GM19328 (cell line): ENCODE measurements at regions not wholly inside any gene's neighbourhood (a gene's known extent, or its start where the extent isn't known, plus 50 kb on each side); places are given as distances from the start of the nearest gene placed in this dataset.

Experiments used
- ATAC-seq: cut with Tn5 transposase; IDR thresholded peaks from one replicate; pipeline ENCODE4 v1.9.1; 2021; ENCODE audit warnings: mild to moderate bottlenecking, moderate library complexity; ENCODE audit not compliant: unreplicated experiment

- ATAC-seq = no peak
These were observed 151.7 kb downstream of the CBLN1 start for GRCh38 chr16:49129935-49130334.

- no peak for ATAC-seq
These were observed 152.9 kb downstream of the CBLN1 start for GRCh38 chr16:49128740-49129139.

GRCh38 chr16:49127103-49127502, 154.5 kb downstream of the CBLN1 start:
- no peak for ATAC-seq

- ATAC-seq = no peak
These were observed 160.0 kb downstream of the CBLN1 start for GRCh38 chr16:49121636-49122035.

GRCh38 chr16:49120631-49121030, 161.0 kb downstream of the CBLN1 start:
- ATAC-seq = no peak

- no peak for ATAC-seq
These were observed 164.8 kb downstream of the CBLN1 start for GRCh38 chr16:49116873-49117272.

GRCh38 chr16:49115956-49116355, 165.7 kb downstream of the CBLN1 start:
- no peak for ATAC-seq

- ATAC-seq = no peak
These were observed 168.9 kb downstream of the CBLN1 start for GRCh38 chr16:49112754-49113153.

GRCh38 chr16:49111351-49111750, 170.3 kb downstream of the CBLN1 start:
- ATAC-seq = no peak

- no peak for ATAC-seq
These were observed 173.0 kb downstream of the CBLN1 start for GRCh38 chr16:49108611-49109010.

- no peak for ATAC-seq
These were observed 178.3 kb downstream of the CBLN1 start for GRCh38 chr16:49103298-49103697.

- no peak for ATAC-seq
These were observed 179.6 kb downstream of the CBLN1 start for GRCh38 chr16:49101997-49102396.

- no peak for ATAC-seq
These were observed 181.3 kb downstream of the CBLN1 start for GRCh38 chr16:49100366-49100765.

- ATAC-seq = no peak
These were observed 183.7 kb downstream of the CBLN1 start for GRCh38 chr16:49097964-49098363.

GRCh38 chr16:49096176-49096945, 185.3 kb downstream of the CBLN1 start:
- ATAC-seq = no peak

- no peak for ATAC-seq
These were observed 186.1 kb downstream of the CBLN1 start for GRCh38 chr16:49095539-49095938.

GRCh38 chr16:49094471-49094870, 187.2 kb downstream of the CBLN1 start:
- no peak for ATAC-seq

GRCh38 chr16:49093939-49094338, 187.7 kb downstream of the CBLN1 start:
- ATAC-seq = no peak

GRCh38 chr16:49092704-49093103, 188.9 kb downstream of the CBLN1 start:
- ATAC-seq = no peak

- ATAC-seq = no peak
These were observed 192.1 kb downstream of the CBLN1 start for GRCh38 chr16:49089533-49089932.

- ATAC-seq = no peak
These were observed 192.6 kb downstream of the CBLN1 start for GRCh38 chr16:49089039-49089438.

GRCh38 chr16:49085686-49086085, 196.0 kb downstream of the CBLN1 start:
- ATAC-seq = no peak
